ENCODE measurements at regions not wholly inside any gene's neighbourhood (a gene's known extent, or its start where the extent isn't known, plus 50 kb on each side); places are given as distances from the start of the nearest gene placed in this dataset.

- Mint-ChIP-seq H3K27ac (no peak overlapping the region), H3K4me1 (ENCODE audit: low read depth) (no peaks in the 10 kb centered on the region), H3K4me3 (no peak overlapping the region), H3K9me3 (no peaks in the 10 kb centered on the region), H3K27me3 (no peaks in the 10 kb centered on the region), H3K36me3 (ENCODE audit: low read depth) (no peaks in the 10 kb centered on the region)
- ATAC-seq, result no peak
- ChIA-PET POLR2A (no interaction called here), CTCF (no interaction called here)
- intact Hi-C loops (cut with micrococcal nuclease), result no loop called here
- no peak for TF ChIP-seq CTCF (IDR thresholded peaks at IDR 0.05)
- DNase-seq, result no peak
These were observed 463.8 kb upstream of the KIRREL3 start for GRCh38 chr11:127464325-127464724.

- no peak for TF ChIP-seq CTCF (IDR thresholded peaks at IDR 0.05)
- ChIA-PET POLR2A (no interaction called here), CTCF (no interaction called here)
- no peak for DNase-seq
- no peaks in the 10 kb centered on the region for H3K27me3 Mint-ChIP-seq
- no peak overlapping the region for H3K27ac Mint-ChIP-seq
- intact Hi-C loops (cut with micrococcal nuclease), result no loop called here
- no peak for ATAC-seq
- H3K9me3 Mint-ChIP-seq, result no peaks in the 10 kb centered on the region
- H3K4me3 Mint-ChIP-seq, result no peak overlapping the region
- H3K4me1 Mint-ChIP-seq (ENCODE audit: low read depth), result no peaks in the 10 kb centered on the region
- no peaks in the 10 kb centered on the region for H3K36me3 Mint-ChIP-seq (ENCODE audit: low read depth)
These were observed 461.4 kb upstream of the KIRREL3 start for GRCh38 chr11:127462065-127462344.

- no peaks in the 10 kb centered on the region for H3K4me1 Mint-ChIP-seq (ENCODE audit: low read depth)
- H3K9me3 Mint-ChIP-seq, result no peaks in the 10 kb centered on the region
- H3K4me3 Mint-ChIP-seq, result no peak overlapping the region
- intact Hi-C loops (cut with micrococcal nuclease), result no loop called here
- H3K36me3 Mint-ChIP-seq (ENCODE audit: low read depth), result no peaks in the 10 kb centered on the region
- H3K27ac Mint-ChIP-seq, result no peak overlapping the region
- no peak for DNase-seq
- CTCF ChIA-PET, result no interaction called here
- no peaks in the 10 kb centered on the region for H3K27me3 Mint-ChIP-seq
- ATAC-seq, result no peak
- POLR2A ChIA-PET, result no interaction called here
- no peak for TF ChIP-seq CTCF (IDR thresholded peaks at IDR 0.05)
These were observed 460.9 kb upstream of the KIRREL3 start for GRCh38 chr11:127461241-127462064.

GRCh38 chr11:127458561-127458960 is 458.0 kb upstream of the KIRREL3 start:
- H3K4me3 Mint-ChIP-seq, result no peak overlapping the region
- no peaks in the 10 kb centered on the region for H3K27me3 Mint-ChIP-seq
- no peaks in the 10 kb centered on the region for H3K9me3 Mint-ChIP-seq
- no peak for TF ChIP-seq CTCF (IDR thresholded peaks at IDR 0.05)
- intact Hi-C loops (cut with micrococcal nuclease), result no loop called here
- H3K27ac Mint-ChIP-seq, result no peak overlapping the region
- ATAC-seq (no peak), DNase-seq (no peak)
- POLR2A ChIA-PET, result no interaction called here
- CTCF ChIA-PET, result interaction anchor here (1.6 kb wide), 1 partner anchor 35 kb away, joined by 4 read pairs; no protein-coding TSS in a partner anchor
- H3K36me3 Mint-ChIP-seq (ENCODE audit: low read depth), result no peaks in the 10 kb centered on the region
- no peaks in the 10 kb centered on the region for H3K4me1 Mint-ChIP-seq (ENCODE audit: low read depth)

- POLR2A ChIA-PET, result interaction anchor here (1.1 kb wide), 1 partner anchor 65 kb away, joined by 3 read pairs; no protein-coding TSS in a partner anchor
- CTCF ChIA-PET, result no interaction called here
These were observed 454.3 kb upstream of the KIRREL3 start for GRCh38 chr11:127454856-127455255.

More at GRCh38 chr11:127454856-127455255, 454.3 kb upstream of the KIRREL3 start:
- TF ChIP-seq CTCF (IDR thresholded peaks at IDR 0.05), result no peak
- Mint-ChIP-seq H3K4me3 (no peak overlapping the region), H3K36me3 (ENCODE audit: low read depth) (no peaks in the 10 kb centered on the region), H3K27ac (no peak overlapping the region), H3K4me1 (ENCODE audit: low read depth) (no peaks in the 10 kb centered on the region), H3K27me3 (no peaks in the 10 kb centered on the region), H3K9me3 (no peaks in the 10 kb centered on the region)
- intact Hi-C loops (cut with micrococcal nuclease), result no loop called here
- DNase-seq (no peak), ATAC-seq (no peak)
